GM12865 (cell line): ENCODE measurements at regions not wholly inside any gene's neighbourhood (a gene's known extent, or its start where the extent isn't known, plus 50 kb on each side); places are given as distances from the start of the nearest gene placed in this dataset.
"Not testable (repeated sequence)": the region's sequence is repeated elsewhere in the genome, so short reads cannot be mapped to it uniquely, and the experiment has no call there.

Experiments
- DNase-seq: peaks from one replicate; pipeline ENCODE4 v3.0.0; 2010; ENCODE audit warnings: low read depth
- H3K4me3 ChIP-seq: 2 replicates; pipeline ENCODE4 v1.5.1; 2011; ENCODE audit warnings: mild to moderate bottlenecking, low read depth, low read length, control low read depth
- CTCF ChIP-seq: IDR thresholded peaks from 2 replicates; pipeline ENCODE4 v1.5.1; 2011; ENCODE audit warnings: low read length, control low read depth, low read depth, inconsistent platforms; ENCODE audit not compliant: insufficient read depth; ENCODE audit errors: missing control alignments

- no peak for TF ChIP-seq CTCF
- H3K4me3 ChIP-seq: no peak overlapping the region
- DNase-seq: no peak
These were observed 75.8 kb upstream of the WAC start for GRCh38 chr10:28457110-28457509.

GRCh38 chr10:28457873-28458272 is 75.0 kb upstream of the WAC start:
- not testable (repeated sequence) for H3K4me3 ChIP-seq, DNase-seq

- H3K4me3 ChIP-seq: no peak overlapping the region
- no peak for TF ChIP-seq CTCF
- DNase-seq: peak; percentile 39
These were observed 73.3 kb upstream of the WAC start for GRCh38 chr10:28459453-28460144.

- H3K4me3 ChIP-seq: no peak overlapping the region
- no peak for TF ChIP-seq CTCF
- no peak for DNase-seq
These were observed 69.8 kb upstream of the WAC start for GRCh38 chr10:28463141-28463540.

GRCh38 chr10:28463676-28464395 is 69.1 kb upstream of the WAC start:
- no peak for TF ChIP-seq CTCF
- DNase-seq: no peak

GRCh38 chr10:28467615-28468014 is 65.3 kb upstream of the WAC start:
- DNase-seq: no peak
- no peak overlapping the region for H3K4me3 ChIP-seq
- TF ChIP-seq CTCF: no peak

More at GRCh38 chr10:28463676-28464395, 69.1 kb upstream of the WAC start:
- no peak overlapping the region for H3K4me3 ChIP-seq

- H3K4me3 ChIP-seq: no peak overlapping the region
- DNase-seq: no peak
- TF ChIP-seq CTCF: no peak
These were observed 64.0 kb upstream of the WAC start for GRCh38 chr10:28468707-28469483.
